LNCAP (cell line): ENCODE measurements at regions not wholly inside any gene's neighbourhood (a gene's known extent, or its start where the extent isn't known, plus 50 kb on each side); places are given as distances from the start of the nearest gene placed in this dataset.

Experiments
- TF ChIP-seq, protein P1 (sequence below): fragments of 450-650 bp; IDR thresholded peaks from 2 replicates; pipeline ENCODE4 v1.5.1; 2017; ENCODE audit warnings: mild to moderate bottlenecking

DNA sequence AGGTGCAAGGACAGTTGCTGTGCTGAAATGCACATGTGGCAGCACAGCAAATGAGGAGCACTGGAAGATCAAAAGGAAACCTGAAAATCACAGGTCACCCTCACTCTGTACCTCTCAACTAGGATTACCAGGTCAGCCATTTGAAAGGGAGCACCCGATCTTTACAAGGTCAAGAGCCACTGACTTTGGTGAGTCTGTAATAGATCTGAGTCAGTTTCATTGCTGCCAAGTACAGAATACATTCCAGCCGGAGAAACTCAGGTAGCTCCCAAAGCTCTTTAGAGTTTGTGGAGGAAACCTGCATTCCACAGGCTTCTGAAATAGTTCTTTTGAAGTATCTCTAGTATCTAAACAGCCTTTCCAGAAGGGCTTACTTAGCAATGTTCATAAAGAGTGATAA lies 217.5 kb downstream of the SNX13 start:
- TF ChIP-seq, protein P1, sequence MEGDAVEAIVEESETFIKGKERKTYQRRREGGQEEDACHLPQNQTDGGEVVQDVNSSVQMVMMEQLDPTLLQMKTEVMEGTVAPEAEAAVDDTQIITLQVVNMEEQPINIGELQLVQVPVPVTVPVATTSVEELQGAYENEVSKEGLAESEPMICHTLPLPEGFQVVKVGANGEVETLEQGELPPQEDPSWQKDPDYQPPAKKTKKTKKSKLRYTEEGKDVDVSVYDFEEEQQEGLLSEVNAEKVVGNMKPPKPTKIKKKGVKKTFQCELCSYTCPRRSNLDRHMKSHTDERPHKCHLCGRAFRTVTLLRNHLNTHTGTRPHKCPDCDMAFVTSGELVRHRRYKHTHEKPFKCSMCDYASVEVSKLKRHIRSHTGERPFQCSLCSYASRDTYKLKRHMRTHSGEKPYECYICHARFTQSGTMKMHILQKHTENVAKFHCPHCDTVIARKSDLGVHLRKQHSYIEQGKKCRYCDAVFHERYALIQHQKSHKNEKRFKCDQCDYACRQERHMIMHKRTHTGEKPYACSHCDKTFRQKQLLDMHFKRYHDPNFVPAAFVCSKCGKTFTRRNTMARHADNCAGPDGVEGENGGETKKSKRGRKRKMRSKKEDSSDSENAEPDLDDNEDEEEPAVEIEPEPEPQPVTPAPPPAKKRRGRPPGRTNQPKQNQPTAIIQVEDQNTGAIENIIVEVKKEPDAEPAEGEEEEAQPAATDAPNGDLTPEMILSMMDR: no peak

DNA sequence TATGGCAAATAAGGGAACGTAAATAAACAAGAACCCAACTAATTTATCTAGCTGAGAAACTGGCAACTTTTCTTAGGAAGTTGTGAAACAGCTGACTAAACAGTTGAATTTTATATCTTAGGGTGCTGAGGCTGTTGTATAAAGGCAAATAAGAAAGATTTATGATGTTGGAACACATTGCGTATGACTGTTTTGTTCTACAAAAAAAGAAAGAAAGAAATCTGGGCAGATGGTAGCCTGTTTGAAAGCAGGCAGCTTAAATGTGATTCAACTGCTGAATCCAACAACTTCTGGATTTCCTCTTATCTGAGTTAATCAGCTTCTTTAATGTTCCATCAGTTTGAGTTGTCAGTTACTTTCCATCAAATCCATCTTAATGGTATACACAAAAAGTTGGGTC lies 214.5 kb downstream of the SNX13 start:
- TF ChIP-seq, protein P1: no peak

- TF ChIP-seq, protein P1: no peak
Observed at GRCh38 chr7:17732083-17732482, 208.2 kb downstream of the SNX13 start.
